ENCODE measurements at regions not wholly inside any gene's neighbourhood (a gene's known extent, or its start where the extent isn't known, plus 50 kb on each side); places are given as distances from the start of the nearest gene placed in this dataset.

- TF ChIP-seq CTCF (conservative IDR thresholded peaks at IDR 0.05 in 1 of 2, IDR thresholded peaks at IDR 0.05 in 1 of 2; ENCODE audit: low read depth in 1 of 2, low read length in 2 of 2) (no peak), EZH2 (IDR thresholded peaks at IDR 0.05; ENCODE audit: low read length, missing control alignments) (no peak)
Measured at GRCh38 chr4:115294717-115295116, 181.3 kb upstream of the NDST4 start.
